ENCODE measurements at regions not wholly inside any gene's neighbourhood (a gene's known extent, or its start where the extent isn't known, plus 50 kb on each side); places are given as distances from the start of the nearest gene placed in this dataset.

DNA sequence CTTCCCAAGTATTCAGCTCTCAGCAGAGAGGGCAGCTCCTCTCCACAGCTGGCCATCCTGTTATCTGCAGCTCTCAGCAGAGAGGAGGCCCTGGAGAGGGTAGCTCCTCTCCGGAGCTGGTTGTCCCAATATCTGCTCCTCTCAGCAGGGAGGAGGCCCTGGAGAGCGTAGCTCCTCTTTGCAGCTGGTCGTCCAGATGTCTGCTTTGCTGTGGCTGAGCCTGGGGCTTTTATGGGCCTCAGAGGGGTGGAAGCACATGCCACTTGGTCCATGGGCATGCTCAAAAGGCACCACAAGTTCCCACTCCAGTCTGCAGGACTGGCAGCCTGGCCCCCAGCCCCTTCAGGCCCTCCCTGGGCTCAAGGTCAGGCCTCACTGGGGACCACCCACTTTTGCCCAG, 314.3 kb downstream of the KCNJ2 start:
- TF ChIP-seq, protein P1, sequence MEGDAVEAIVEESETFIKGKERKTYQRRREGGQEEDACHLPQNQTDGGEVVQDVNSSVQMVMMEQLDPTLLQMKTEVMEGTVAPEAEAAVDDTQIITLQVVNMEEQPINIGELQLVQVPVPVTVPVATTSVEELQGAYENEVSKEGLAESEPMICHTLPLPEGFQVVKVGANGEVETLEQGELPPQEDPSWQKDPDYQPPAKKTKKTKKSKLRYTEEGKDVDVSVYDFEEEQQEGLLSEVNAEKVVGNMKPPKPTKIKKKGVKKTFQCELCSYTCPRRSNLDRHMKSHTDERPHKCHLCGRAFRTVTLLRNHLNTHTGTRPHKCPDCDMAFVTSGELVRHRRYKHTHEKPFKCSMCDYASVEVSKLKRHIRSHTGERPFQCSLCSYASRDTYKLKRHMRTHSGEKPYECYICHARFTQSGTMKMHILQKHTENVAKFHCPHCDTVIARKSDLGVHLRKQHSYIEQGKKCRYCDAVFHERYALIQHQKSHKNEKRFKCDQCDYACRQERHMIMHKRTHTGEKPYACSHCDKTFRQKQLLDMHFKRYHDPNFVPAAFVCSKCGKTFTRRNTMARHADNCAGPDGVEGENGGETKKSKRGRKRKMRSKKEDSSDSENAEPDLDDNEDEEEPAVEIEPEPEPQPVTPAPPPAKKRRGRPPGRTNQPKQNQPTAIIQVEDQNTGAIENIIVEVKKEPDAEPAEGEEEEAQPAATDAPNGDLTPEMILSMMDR (IDR thresholded peaks at IDR 0.05; ENCODE audit: borderline replicate concordance, extremely low read depth, insufficient read depth) = no peak
- no peak overlapping the region for H3K4me3 ChIP-seq (ENCODE audit: low read length in 3 of 3)
- H3K4me1 ChIP-seq (ENCODE audit: control insufficient read depth in 2 of 3, insufficient read depth in 2 of 3, low read depth in 1 of 3, low read length in 3 of 3) = no peaks in the 10 kb centered on the region
- DNase-seq = peak in 1 of 5 donors; percentile 39
- no peaks in the 10 kb centered on the region for H3K27me3 ChIP-seq (ENCODE audit: control insufficient read depth, insufficient read depth, low read length)
- H3K27ac ChIP-seq (ENCODE audit: low read depth in 2 of 2, low read length in 2 of 2) = no peak overlapping the region
- intact Hi-C loops (cut with DNase I) = no loop called here
- FAIRE-seq = no peak
- no peaks in the 10 kb centered on the region for H3K36me3 ChIP-seq (ENCODE audit: control insufficient read depth in 2 of 3, insufficient read depth in 3 of 3, low read length in 3 of 3)
- no peaks in the 10 kb centered on the region for H3K9me3 ChIP-seq (ENCODE audit: control insufficient read depth in 2 of 3, insufficient read depth in 1 of 3, low read length in 3 of 3)
- no peak overlapping the region for H3K9ac ChIP-seq (ENCODE audit: low read length in 3 of 3)

DNA sequence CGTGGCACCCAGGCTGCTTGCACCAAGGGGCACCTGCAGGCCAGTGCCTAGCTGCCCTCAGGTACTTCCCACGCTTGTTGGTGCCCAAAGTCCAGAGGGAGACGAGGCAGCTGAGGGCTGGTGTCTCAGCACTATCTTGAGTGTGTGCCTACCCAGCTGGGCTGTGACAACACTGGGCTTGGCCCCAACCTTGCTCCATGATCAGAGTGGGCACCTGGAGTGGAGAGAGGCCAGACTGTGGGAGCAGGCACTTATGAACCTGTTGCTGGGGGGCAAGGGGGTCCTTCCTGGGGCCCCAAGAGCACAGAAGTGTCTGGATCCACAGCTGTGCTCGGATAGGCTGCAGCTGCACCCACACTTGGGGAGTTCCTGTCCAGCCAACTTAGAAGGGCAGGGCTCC, 314.7 kb downstream of the KCNJ2 start:
- FAIRE-seq (no peak), DNase-seq (no peak)
- H3K4me3 ChIP-seq (ENCODE audit: low read length in 3 of 3) = no peak overlapping the region
- intact Hi-C loops (cut with DNase I) = no loop called here
- H3K9me3 ChIP-seq (ENCODE audit: control insufficient read depth in 2 of 3, insufficient read depth in 1 of 3, low read length in 3 of 3) = no peaks in the 10 kb centered on the region
- no peaks in the 10 kb centered on the region for H3K36me3 ChIP-seq (ENCODE audit: control insufficient read depth in 2 of 3, insufficient read depth in 3 of 3, low read length in 3 of 3)
- H3K27me3 ChIP-seq (ENCODE audit: control insufficient read depth, insufficient read depth, low read length) = no peaks in the 10 kb centered on the region
- H3K27ac ChIP-seq (ENCODE audit: low read depth in 2 of 2, low read length in 2 of 2) = no peak overlapping the region
- TF ChIP-seq, protein P1 (IDR thresholded peaks at IDR 0.05; ENCODE audit: borderline replicate concordance, extremely low read depth, insufficient read depth) = no peak
- H3K9ac ChIP-seq (ENCODE audit: low read length in 3 of 3) = no peak overlapping the region
- H3K4me1 ChIP-seq (ENCODE audit: control insufficient read depth in 2 of 3, insufficient read depth in 2 of 3, low read depth in 1 of 3, low read length in 3 of 3) = no peaks in the 10 kb centered on the region

DNA sequence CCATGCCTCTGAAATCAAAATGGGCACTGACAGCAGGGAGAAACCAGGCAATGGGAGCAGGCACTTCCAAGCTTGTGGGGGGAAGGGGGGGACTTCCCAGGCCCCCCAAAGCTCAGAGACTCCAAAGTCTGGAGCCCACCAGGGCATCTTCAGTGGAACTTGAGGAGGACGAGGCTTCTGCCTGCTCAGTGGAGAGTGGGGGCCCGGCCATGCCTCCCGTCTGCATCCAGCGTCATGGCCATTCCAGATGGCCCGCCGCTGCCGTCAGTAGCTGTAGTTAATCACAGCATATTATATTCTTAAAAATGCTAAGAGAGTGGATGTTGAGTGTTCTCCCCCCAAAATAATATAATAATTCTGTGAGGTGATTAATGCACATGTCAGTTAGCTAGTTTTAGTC, 315.2 kb downstream of the KCNJ2 start:
- no peaks in the 10 kb centered on the region for H3K36me3 ChIP-seq (ENCODE audit: control insufficient read depth in 2 of 3, insufficient read depth in 3 of 3, low read length in 3 of 3)
- intact Hi-C loops (cut with DNase I) = no loop called here
- FAIRE-seq (no peak), DNase-seq (peak in 1 of 5 donors; percentile 24)
- no peak overlapping the region for H3K27ac ChIP-seq (ENCODE audit: low read depth in 2 of 2, low read length in 2 of 2)
- H3K4me3 ChIP-seq (ENCODE audit: low read length in 3 of 3) = no peak overlapping the region
- TF ChIP-seq, protein P1 (IDR thresholded peaks at IDR 0.05; ENCODE audit: borderline replicate concordance, extremely low read depth, insufficient read depth) = no peak
- no peak overlapping the region for H3K9ac ChIP-seq (ENCODE audit: low read length in 3 of 3)
- H3K27me3 ChIP-seq (ENCODE audit: control insufficient read depth, insufficient read depth, low read length) = no peaks in the 10 kb centered on the region
- H3K9me3 ChIP-seq (ENCODE audit: control insufficient read depth in 2 of 3, insufficient read depth in 1 of 3, low read length in 3 of 3) = no peaks in the 10 kb centered on the region
- H3K4me1 ChIP-seq (ENCODE audit: control insufficient read depth in 2 of 3, insufficient read depth in 2 of 3, low read depth in 1 of 3, low read length in 3 of 3) = no peaks in the 10 kb centered on the region

DNA sequence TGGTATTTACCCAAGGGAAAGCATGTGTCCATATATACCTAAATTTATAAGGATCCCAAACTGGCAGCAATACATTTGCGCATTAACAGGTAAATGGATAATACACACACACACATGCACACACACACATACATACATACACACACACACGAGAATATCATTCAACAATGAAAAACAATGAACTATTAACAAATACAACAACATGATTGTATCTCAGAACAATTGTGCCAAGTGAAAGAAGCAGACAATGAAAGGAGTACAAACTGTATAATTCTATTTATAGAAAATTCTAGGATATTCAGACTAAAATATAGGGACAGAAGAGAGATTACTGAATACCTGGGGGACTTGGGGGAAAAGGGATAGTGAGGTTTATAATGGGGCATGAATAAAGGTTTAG, 323.0 kb downstream of the KCNJ2 start:
- intact Hi-C loops (cut with DNase I) = no loop called here

More for the DNA sequence above, 323.0 kb downstream of the KCNJ2 start:
- TF ChIP-seq, protein P1 (IDR thresholded peaks at IDR 0.05; ENCODE audit: borderline replicate concordance, extremely low read depth, insufficient read depth) = no peak
- H3K4me3 ChIP-seq (ENCODE audit: low read length in 3 of 3) = no peak overlapping the region
- no peak overlapping the region for H3K27ac ChIP-seq (ENCODE audit: low read depth in 2 of 2, low read length in 2 of 2)
- H3K9ac ChIP-seq (ENCODE audit: low read length in 3 of 3) = no peak overlapping the region
- FAIRE-seq = no peak
- no peaks in the 10 kb centered on the region for H3K4me1 ChIP-seq (ENCODE audit: control insufficient read depth in 2 of 3, insufficient read depth in 2 of 3, low read depth in 1 of 3, low read length in 3 of 3)
- H3K36me3 ChIP-seq (ENCODE audit: control insufficient read depth in 2 of 3, insufficient read depth in 3 of 3, low read length in 3 of 3) = no peaks in the 10 kb centered on the region
- H3K27me3 ChIP-seq (ENCODE audit: control insufficient read depth, insufficient read depth, low read length) = no peaks in the 10 kb centered on the region
- DNase-seq = no peak
- no peaks in the 10 kb centered on the region for H3K9me3 ChIP-seq (ENCODE audit: control insufficient read depth in 2 of 3, insufficient read depth in 1 of 3, low read length in 3 of 3)

Measured in kidney (tissue), 13 donors.